Fibroblast of the conjunctiva (primary cell): ENCODE measurements at regions not wholly inside any gene's neighbourhood (a gene's known extent, or its start where the extent isn't known, plus 50 kb on each side); places are given as distances from the start of the nearest gene placed in this dataset.
"Not testable (repeated sequence)": the region's sequence is repeated elsewhere in the genome, so short reads cannot be mapped to it uniquely, and the experiment has no call there.

Experiments
- DNase-seq: peaks from one replicate; pipeline ENCODE4 v3.0.0-alpha.2; 2010; ENCODE audit warnings: low read depth

DNA sequence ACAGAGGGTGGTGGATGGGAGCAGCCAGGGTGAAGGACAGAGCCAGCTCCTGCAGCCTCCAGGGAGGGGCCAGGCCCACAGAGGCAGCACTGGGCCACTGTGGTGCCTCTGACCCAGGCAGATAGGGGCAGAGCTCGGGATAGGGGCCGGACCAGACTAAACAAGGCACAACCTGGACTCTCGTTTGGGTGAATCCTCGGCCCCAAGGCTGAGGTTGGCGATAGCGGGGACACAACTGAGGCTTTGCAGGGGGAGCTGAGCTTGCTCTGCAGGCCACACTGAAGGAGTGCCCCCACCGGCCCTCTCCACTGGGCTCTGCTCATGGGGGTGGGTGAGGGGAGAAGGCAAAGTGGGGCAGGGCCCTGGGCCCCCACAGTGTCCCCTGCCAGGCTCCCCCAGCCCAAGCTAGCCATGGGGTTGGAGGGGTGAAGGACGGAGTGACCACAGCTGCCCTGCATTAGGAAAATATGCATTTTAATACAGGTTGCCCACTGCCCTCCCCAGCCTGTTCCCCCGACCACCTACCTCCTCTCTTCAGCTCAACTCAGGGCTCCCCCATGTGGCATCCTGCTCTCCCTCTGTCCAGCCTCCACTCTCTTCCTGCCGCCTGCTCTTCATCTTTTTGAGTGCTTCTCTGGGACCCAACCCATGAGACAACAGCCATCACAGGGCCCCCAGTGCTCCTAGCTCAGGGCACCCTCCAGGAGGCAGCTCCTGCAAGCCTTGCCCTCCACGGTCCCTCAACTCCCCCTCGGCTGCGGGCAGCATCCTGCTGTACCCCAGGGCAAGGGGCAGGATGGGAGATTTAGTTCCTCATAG lies 152.8 kb downstream of the INHBB start:
- no peak for DNase-seq

DNA sequence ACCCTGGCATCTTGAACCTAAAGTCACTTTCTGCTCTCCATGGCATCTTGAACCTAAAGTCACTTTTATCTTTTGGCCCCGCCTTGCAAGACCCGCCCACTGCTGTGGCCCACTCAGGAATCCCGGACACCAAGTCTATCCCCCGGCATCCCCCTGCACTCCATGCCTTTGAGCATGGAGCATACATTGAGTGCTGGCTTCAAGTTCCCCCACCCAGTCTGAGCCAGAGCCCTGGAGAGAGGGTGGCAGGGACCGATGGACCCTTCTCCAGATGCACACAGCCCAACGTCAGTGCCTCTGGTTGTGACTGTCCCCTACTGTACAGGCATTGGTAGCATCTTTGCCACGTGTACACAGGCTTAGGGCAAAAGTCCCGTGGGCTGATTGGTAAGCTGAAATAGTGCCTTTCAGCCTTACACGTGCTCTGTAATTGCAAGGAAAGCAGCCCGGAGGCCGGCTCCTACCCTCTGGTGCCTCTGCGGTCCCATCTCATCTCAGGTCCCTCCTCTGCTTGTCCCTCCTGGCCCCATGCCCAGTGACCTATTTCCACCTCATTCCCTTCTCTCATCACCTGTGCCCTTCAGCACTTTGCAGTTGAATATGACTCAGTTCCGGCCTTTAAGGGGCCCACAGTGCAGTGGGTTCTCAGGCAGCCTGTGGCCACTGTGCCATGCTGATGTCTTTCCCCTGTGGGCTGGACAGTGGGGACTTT lies 154.0 kb downstream of the INHBB start:
- no peak for DNase-seq

DNA sequence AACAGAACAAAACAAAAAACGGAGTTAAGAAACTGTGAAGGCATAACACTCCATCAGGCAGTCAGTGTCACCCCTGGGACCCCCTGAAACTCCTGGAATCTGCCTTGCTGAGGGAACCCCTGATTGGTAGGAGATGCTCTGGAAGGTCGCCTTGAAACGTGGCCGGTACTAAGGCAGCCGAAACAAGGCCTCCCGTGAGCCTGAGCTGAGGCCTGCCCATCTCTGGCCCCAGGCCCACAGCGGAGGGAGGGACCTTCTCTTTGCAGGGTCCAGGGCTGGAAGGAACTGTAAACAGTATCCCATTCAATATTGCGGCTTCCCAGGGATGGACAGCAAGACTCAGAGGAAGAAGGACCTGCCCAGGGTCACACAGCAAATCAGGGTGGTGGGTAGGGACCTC lies 155.7 kb downstream of the INHBB start:
- DNase-seq: no peak

DNA sequence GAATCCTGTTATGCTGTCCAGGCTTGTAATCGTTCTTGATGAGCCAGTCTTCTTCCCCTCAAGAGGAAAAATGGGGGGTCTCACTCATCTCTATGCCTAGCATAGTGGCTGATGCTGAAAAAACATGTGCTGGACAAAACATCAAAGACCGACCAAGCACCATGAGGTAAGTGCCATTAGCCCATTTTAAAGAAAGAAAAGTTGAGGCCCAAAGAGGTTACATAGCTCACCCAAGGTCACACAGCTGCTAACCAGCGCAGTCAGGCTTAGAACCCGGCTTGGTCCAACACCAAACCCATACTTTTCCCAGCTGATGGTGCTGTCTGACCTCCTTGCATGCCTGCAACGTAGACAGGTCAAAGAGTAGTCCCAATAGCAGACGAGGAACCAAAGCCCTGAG lies 156.4 kb downstream of the INHBB start:
- DNase-seq: no peak

DNA sequence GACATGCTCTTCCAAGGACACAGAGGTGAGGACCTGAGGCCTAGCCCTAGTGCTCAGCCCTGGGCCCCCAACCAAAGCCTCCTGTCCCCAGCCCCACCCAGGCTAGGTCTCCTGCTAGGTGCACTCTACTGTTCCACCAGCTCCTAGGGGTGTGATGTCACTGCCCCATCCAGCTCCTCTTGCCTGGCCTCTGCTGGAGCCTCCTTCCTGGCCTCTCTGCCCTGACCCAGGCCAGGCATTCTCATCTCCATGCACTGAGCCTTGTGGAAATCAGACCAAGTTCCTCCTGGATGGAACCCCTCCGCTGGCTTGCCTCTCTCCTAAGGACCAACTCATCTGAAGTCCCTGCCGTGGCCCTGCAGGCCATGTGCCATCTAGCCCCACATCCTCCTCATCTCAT lies 156.8 kb downstream of the INHBB start:
- no peak for DNase-seq

DNA sequence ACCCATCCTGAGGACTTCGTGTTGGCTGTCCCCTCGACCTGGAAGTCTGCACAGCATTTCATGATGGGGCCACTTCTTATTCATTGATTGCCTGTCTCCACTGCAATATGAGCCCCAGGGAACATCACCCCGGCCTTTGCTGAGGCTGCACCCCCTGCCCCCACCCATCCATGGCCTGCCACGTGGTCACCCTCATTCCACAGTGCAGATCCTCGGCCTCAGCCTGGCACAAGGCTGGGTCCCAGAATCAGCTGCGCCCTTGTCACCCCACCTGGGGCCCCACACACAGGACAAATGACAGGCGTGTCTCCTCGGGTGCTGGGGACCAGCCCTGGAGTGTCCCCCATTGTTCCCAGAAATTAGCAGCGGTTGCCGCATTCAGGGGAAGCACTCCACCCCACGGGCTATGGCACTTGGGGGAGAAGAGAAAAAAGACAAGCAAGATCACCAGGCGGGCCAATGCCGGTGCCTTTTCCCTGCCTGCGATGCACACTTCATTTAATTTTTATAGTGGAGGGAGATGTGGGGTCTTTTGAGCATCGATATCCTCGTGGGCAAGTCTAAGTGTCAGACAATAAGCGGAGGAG lies 157.4 kb downstream of the INHBB start:
- DNase-seq: no peak

DNA sequence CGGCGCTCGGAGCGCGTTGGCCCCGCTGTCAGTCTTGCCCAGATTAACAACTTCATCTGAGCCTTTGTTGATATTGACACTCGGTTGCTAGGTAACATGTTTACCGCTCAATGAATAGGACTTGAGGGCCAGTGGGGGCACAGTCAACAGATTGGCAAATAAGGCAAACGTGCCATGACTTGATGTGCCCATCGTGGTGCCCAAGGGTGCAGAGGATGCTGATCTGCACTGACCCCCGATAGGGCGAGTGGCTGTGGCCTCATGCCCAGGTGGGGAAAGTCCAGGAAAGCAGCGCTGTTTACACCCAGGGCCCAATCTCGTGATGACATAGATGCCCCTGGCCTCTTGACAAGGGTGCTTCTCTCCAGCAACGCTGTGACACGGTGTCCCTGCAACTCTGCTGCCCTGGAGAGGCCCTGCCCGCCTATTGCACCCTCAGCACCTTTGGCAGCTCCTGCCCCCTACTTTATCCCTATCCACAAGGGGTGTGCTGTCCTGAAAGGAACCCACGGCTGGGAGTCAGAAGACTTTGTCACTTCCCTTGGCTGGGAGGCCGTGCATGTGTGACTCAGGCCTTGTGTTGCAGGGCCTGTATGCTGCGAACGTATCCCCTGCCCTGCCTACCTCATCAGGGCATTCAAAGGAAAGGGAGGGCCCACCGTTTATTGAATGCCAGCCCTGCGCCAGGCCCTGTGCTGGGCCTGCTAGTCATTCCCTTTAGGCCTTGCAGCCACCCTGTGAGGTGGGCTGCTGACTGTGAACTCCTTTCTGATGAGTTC lies 158.0 kb downstream of the INHBB start:
- no peak for DNase-seq

DNA sequence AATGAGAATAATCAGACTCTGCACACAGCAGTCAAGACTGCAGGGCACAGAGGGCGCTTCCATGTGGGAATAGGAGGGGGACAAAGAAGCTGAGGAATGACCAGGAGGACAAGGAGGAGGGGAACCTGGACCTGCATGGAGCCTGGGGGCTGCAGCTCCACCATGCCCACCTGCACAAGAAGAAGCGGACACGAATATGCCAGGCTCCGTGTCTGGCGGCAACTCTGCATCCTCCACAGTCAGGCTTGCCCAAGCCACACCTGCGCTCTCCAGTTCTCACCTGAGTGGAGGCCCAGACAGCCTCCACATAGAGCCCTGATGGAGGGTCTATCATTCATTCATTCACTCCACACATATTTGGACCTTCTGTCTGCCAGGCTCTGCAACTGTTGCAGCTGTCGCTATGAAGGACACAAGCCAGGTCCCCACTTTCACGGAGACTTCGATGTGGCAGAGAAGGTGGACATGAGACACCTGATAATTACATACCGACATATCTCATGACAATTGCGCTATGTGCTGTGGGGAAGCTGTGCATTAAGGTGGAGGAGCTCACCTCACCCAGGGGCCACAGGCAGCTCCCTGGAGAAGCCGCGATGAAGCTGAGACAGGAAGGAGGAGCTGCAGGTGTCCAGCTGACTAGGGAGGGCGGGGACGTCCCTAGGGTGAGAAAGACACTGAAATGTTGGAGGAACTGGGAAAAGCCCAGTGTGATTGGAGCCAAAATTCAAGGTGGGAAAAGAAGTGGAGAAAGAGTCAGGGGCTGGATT lies 159.2 kb downstream of the INHBB start:
- no peak for DNase-seq

DNA sequence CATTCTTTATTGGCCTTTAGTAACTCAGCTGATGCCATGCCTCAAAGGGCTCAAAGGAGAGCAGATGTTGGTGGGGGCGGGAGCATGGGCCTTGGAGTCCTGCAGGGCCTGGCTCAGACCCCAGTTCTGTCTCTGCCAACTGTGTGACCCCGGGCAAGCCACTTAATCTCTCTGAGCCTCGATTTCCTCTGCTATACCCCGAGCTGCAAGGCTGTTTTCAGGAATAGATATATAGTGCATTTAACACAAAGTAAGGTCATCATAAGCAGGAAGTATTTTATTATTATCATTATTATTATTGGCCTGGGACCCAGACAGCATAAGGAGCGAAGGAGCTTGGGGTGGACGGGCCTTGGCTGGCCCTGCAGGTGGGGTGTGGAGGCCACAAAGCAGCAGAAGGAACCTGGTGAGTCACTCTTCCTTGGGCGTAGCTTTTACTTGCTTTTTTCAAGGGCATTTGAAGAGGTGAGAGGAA lies 162.7 kb downstream of the INHBB start:
- DNase-seq: peak; percentile 18

DNA sequence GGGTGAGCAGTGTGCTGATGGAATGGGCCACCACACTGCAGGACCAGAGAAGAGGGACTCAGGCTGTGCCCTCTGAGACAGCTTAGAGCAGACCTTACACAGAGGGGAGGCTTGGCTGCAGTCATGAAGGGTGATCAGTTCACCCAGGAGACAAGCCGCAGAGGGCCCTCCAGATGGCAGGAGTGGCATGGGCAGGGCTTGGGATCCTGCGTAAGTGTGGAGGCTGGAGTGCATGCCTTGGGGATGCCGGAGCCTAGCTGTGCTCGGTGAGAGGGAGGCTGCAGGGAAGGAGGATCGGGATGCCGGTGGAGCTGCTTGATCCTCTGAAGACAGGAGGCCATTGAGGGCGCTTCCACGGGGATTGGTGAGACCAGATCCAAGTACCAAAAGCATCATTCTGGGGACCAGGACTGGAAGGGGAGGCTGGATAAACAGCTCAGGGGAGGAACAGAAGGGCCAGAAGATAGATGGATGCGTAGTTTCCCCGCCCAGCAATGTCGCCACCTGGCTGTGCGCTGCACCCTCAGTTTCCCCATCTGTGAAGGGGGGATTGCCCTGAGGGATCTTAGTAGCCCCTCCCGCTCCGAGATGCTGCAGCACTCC lies 163.4 kb downstream of the INHBB start:
- no peak for DNase-seq

DNA sequence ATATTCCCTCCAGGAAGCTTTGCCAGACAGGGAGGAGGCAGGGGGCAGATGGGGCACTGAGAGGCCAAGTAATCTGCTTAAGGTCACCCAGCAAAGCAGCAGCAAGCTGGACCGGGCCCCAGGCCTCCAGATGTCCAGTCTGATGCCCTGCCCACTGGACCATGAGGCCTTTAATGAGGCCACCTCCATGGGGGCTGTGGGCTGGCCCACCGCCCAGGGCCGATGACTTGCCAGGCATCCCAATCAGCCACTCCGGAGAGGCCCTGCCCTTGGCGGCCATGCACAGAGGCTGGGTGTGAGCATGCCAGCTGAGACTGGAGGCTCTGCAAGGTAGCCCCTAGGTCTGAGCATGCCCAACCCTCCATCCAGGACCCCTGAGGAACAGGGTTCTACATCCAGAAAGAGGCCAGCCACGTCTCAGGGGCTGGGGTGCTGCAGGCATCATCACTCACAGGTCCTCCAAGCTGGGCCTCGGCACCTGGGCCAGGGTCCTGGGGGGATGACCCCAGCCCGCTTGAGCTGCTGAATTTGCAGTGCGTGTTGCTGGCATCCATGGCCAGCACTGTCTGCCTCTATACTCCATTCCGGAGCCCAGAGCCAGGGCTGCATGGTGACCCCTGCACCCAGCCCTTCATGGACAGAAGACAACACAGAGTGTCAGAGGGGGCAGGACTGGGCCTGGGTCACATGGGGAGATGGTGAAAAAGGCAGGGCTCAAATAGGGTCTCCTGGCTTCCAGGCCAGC lies 164.2 kb downstream of the INHBB start:
- no peak for DNase-seq

DNA sequence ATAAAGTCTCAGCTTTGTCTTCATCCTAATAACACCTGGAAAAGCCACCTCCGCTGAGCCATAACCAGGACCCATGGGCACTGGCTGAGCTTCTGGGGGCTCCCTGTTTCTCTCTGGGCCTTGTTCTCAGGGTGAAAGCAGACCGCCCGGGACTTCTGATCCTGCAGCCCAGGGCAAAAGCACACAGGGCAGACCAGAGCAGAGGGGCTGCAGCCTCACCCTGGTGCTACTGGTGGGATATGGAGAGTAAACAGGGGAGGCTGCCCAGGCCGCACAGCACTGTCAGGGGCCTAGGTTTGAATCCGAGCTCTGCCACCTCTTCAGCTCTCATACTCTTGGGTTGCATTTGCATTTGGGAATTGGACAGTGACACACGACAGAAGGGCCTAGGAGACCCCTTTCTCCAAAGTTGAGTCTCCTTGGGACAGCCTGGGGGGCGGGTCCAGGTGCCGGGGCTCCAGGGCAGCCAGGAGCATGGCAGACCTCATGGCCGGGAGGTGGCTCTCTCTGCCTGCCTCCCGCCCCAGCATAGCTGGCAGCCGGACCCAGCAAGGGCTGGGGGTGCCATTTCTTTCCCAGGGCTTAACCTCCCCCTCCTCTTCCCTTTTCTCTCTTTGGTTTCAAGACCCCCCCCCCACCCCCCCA lies 164.9 kb downstream of the INHBB start:
- DNase-seq: no peak

DNA sequence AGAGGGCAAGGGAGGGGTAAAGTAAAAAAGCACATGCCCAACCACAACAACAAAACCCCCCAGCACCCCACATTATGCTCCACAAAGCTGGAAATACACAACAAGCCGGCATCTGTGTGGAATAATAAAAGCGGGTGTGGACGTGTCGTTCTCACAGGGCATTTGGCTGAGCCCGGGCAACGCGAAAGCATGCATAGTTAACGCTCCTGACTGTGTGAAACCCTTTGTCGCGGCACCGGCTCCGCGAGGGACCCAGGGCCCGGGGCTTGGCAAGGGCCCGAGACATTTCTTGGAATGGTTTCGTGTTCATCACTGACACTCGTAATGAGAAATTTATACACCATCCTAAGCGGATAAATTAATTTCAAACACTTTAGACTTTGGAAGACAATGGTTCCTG lies 165.6 kb downstream of the INHBB start:
- DNase-seq: no peak

DNA sequence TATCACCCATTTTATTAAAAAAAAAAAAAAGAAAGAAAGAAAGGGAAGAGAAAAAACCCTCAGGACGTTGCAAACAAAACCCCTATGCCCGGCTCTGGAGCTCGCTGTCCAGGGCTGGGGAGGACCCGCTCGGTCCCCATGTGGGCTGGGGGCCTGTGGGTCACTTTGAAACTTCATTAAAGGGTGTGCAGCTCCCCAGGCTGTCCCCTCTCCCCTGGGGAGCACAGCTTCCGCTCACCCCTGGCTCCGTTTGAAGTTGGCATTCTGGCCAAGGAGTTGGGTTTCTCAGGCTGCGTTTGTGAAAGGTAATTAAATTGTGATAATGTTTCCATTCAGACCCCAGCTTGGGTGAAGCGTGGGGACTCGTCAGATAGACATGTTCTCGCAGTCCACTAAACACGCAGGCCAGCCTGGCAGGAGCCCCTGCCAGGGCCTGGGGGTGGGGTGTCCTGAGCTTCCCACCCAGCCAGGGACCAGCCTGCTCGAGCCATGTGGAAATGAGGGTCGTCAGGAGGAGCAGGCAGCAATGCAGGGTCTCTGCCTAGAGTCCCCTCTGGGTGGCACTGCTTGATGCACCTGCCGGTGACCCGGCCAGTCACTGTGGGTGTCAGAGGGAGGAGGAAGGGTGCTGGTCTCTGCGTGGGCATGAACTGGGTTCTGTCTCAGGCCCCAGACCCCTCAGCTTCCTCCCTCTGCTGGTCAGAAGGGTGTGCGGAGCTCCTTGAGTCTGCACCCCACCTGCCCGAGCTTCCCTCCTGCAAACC lies 166.2 kb downstream of the INHBB start:
- no peak for DNase-seq

DNA sequence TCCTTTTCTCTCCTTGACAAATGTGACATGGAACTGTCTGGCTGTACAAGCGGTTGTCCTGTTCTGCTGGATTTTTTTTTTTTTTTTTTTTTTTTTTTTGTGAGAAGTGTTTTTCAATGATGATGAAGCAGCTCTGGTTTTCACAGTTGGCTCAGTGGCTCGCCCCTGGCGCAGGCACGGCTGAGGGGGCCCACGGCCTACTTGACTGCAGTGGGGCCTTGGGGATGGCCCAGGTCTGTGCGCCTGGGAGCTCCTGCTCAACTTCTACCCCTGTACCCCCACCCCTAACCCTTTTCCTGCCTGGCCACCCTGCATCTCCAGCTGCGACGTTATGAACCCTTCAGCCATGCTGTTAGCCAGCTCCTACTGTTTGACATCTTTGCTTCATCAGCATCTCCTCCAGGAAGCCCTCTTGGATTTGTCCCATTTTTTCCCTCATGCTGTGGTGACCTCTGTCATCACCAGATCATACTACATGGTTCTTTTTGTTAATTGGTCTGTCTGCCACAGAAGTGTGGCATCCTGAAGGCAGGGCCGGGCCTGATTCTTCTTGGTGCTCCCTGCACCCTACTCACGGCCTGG lies 167.9 kb downstream of the INHBB start:
- no peak for DNase-seq

DNA sequence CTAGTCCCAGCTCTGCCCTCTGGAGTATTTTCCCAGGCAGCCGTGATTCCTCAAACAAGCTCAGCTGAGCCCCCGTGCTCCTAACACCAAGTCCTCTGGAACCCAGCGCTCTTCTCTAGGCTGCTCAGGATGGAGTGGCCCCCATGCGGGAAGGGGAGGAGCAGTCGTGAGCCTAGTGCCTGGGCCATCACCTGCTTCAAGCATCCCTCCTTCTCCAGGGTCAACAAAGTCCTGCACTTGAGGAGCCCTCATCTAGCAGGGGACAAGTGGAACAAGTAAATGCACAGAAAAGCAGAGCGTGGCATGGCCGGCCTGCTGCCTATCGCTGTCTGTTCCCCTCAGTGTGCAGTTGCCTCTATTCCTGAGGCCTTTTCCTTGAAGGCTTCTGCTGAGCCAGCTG lies 168.6 kb downstream of the INHBB start:
- no peak for DNase-seq

DNA sequence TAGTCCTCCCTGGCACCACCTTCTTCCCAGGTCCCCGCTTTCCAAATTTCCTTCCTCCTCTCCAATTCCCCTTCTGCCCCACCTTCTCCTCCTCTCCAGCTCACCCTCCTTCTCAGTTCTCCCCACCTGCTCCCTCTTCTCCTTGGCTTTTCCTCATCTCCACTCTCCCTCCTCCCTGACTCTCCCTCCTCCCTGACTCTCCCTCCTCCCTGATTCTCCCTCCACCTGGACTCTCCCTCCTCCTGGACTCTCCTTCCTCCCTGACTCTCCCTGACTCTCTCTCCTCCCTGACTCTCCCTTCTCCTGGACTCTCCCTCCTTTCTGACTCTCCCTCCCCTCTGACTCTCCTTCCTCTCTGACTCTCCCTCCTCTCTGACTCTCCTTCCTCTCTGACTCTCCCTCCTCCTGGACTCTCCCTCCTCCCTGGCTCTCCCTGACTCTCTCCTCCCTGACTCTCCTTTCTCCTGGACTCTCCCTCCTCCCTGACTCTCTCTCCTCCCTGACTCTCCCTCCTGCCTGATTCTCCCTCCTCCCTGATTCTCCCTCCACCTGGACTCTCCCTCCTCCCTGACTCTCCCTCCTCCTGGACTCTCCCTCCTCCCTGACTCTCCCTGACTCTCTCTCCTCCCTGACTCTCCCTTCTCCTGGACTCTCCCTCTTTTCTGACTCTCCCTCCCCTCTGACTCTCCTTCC lies 169.3 kb downstream of the INHBB start:
- not testable (repeated sequence) for DNase-seq
